A549 (cell line): ENCODE measurements at regions not wholly inside any gene's neighbourhood (a gene's known extent, or its start where the extent isn't known, plus 50 kb on each side); places are given as distances from the start of the nearest gene placed in this dataset.

Source experiments
- ATAC-seq, 2 experiments: fragments of 200-7000 bp in 1 of 2; fragments of >200 bp in 1 of 2; cut with Nextera tagmentation in 1 of 2; cut with Tn5 transposase in 1 of 2; 3 replicates each; pipeline versions ENCODE4 v1.8.0 to v1.9.1; 2018 to 2020; ENCODE audit warnings: mild to moderate bottlenecking in 1 of 2, moderate library complexity in 1 of 2
- CTCF ChIA-PET: fragments of 300-600 bp; sonication (Branson Sonifier 250); formaldehyde crosslinking; extraction: SDS; loops from one replicate; lab custom pipeline; 2021; ENCODE audit warnings: antibody characterized with exemption, inconsistent platforms; lab: Yijun Ruan, JAX
- POLR2A ChIA-PET: fragments of 350-600 bp; formaldehyde crosslinking; extraction: SDS; loops from one replicate; lab custom pipeline; 2021; ENCODE audit warnings: antibody characterized with exemption, inconsistent platforms; lab: Yijun Ruan, JAX
- DNase-seq, 2 experiments: peaks; one replicate each; pipeline versions ENCODE4 v3.0.0 to v3.0.0-alpha.2; 2011 to 2016; ENCODE audit warnings: low read depth in 1 of 2, low spot score in 1 of 2
- FAIRE-seq: peaks from 2 replicates; lab custom pipeline; 2011; peaks lifted over from hg19 to GRCh38; lab: Jason Lieb, UNC
- H3K27ac ChIP-seq, 2 experiments: fragments of >200 bp; sonication (Bioruptor Twin); formaldehyde crosslinking; 3 replicates each; pipeline ENCODE4 v1.5.1; 2016 to 2017
- H3K4me1 ChIP-seq: fragments of >200 bp; sonication (Bioruptor Twin); formaldehyde crosslinking; 3 replicates; pipeline ENCODE4 v1.6.1; 2016
- H3K4me2 ChIP-seq: fragments of >200 bp; sonication (Bioruptor Twin); formaldehyde crosslinking; 3 replicates; pipeline ENCODE4 v1.6.1; 2016
- H3K4me3 ChIP-seq: fragments of >200 bp; sonication (Bioruptor Twin); formaldehyde crosslinking; 3 replicates; pipeline ENCODE4 v1.5.1; 2016
- H3K9me3 ChIP-seq: fragments of >200 bp; sonication (Bioruptor Twin); formaldehyde crosslinking; 3 replicates; pipeline ENCODE4 v1.6.1; 2016
- CBX2 ChIP-seq: fragments of 200-600 bp; sonication (generic); IDR thresholded peaks from 2 replicates; pipeline ENCODE4 v1.6.1; 2016; ENCODE audit warnings: low read depth, mild to moderate bottlenecking, borderline replicate concordance
- FOSL2 ChIP-seq, 2 experiments: fragments of 450-650 bp in 1 of 2; fragments of >200 bp in 1 of 2; sonication (Bioruptor Twin) in 1 of 2; formaldehyde crosslinking; IDR thresholded peaks; 2 replicates each; pipeline versions ENCODE4 v1.5.0 to v1.6.1; 2016 to 2020; ENCODE audit warnings: mild to moderate bottlenecking in 1 of 2, moderate library complexity in 1 of 2
- FOXS1 ChIP-seq: fragments of 250-450 bp; sonication (Bioruptor Pico); IDR thresholded peaks from 2 replicates; pipeline ENCODE4 v1.5.0; 2020; ENCODE audit warnings: mild to moderate bottlenecking, moderate library complexity
- GATA3 ChIP-seq: IDR thresholded peaks from 2 replicates; pipeline ENCODE4 v1.6.1; 2012; ENCODE audit warnings: borderline replicate concordance
- HDAC2 ChIP-seq: fragments of 200-600 bp; sonication (generic); IDR thresholded peaks from 2 replicates; pipeline ENCODE4 v1.6.1; 2016
- JUN ChIP-seq, 2 experiments: fragments of >200 bp; sonication (Bioruptor Twin); formaldehyde crosslinking; IDR thresholded peaks; 2 replicates in 1 of 2; 3 replicates in 1 of 2; pipeline ENCODE4 v1.6.1; 2016 to 2017
- NPAS2 ChIP-seq: fragments of 250-450 bp; sonication (Bioruptor Pico); IDR thresholded peaks from 2 replicates; pipeline ENCODE4 v1.8.0; 2022; ENCODE audit warnings: mild to moderate bottlenecking, moderate library complexity, borderline replicate concordance
- NR3C1 ChIP-seq: fragments of >200 bp; sonication (Bioruptor Twin); formaldehyde crosslinking; IDR thresholded peaks from 3 replicates; pipeline ENCODE4 v1.6.1; 2017
- POLR2AphosphoS2 ChIP-seq: conservative IDR thresholded peaks from 2 replicates; pipeline ENCODE4 v1.6.1; 2012; ENCODE audit warnings: low read length, improper control_type of control experiment, inconsistent platforms
- RAD21 ChIP-seq, 2 experiments: fragments of >200 bp in 1 of 2; sonication (Bioruptor Twin) in 1 of 2; formaldehyde crosslinking in 1 of 2; IDR thresholded peaks in 1 of 2; conservative IDR thresholded peaks in 1 of 2; 2 replicates in 1 of 2; 3 replicates in 1 of 2; pipeline ENCODE4 v1.6.1; 2012 to 2018; ENCODE audit warnings: inconsistent platforms in 1 of 2
- RFX5 ChIP-seq: fragments of 450-650 bp; IDR thresholded peaks from 2 replicates; pipeline ENCODE4 v1.7.1; 2014; ENCODE audit warnings: antibody characterized with exemption, mild to moderate bottlenecking, moderate library complexity
- SMC3 ChIP-seq: fragments of >200 bp; sonication (Bioruptor Twin); formaldehyde crosslinking; IDR thresholded peaks from 3 replicates; pipeline ENCODE4 v1.6.1; 2018; ENCODE audit warnings: inconsistent platforms
- ZNF302 ChIP-seq: fragments of 250-450 bp; sonication (Bioruptor Pico); IDR thresholded peaks from 2 replicates; pipeline ENCODE4 v1.9.0; 2021; ENCODE audit warnings: inconsistent platforms, mild to moderate bottlenecking, moderate library complexity
- whole genome bisulfite sequencing: methylation state at CpG from one replicate; pipeline ENCODE4 v1.1.6; 2017; ENCODE audit errors: missing lambda C conversion rate; 5-methylcytosine and 5-hydroxymethylcytosine counted together
- TF ChIP-seq, protein P1 (sequence below): fragments of 250-450 bp; sonication (Bioruptor Pico); IDR thresholded peaks from 2 replicates; pipeline ENCODE4 v1.5.0; 2020; ENCODE audit warnings: low read depth, mild to moderate bottlenecking, moderate library complexity
- TF ChIP-seq, protein P2 (sequence below): fragments of 150-350 bp; IDR thresholded peaks from 2 replicates; pipeline ENCODE4 v1.6.1; 2014; ENCODE audit warnings: low read depth, mild to moderate bottlenecking, low read length
- TF ChIP-seq, protein P3 (sequence below): fragments of 450-650 bp; IDR thresholded peaks from 2 replicates; pipeline ENCODE4 v1.6.1; 2014; ENCODE audit warnings: antibody characterized with exemption
- TF ChIP-seq, protein P4 (sequence below): fragments of >200 bp; sonication (Bioruptor Twin); formaldehyde crosslinking; IDR thresholded peaks from 3 replicates; pipeline ENCODE4 v1.6.1; 2016

DNA sequence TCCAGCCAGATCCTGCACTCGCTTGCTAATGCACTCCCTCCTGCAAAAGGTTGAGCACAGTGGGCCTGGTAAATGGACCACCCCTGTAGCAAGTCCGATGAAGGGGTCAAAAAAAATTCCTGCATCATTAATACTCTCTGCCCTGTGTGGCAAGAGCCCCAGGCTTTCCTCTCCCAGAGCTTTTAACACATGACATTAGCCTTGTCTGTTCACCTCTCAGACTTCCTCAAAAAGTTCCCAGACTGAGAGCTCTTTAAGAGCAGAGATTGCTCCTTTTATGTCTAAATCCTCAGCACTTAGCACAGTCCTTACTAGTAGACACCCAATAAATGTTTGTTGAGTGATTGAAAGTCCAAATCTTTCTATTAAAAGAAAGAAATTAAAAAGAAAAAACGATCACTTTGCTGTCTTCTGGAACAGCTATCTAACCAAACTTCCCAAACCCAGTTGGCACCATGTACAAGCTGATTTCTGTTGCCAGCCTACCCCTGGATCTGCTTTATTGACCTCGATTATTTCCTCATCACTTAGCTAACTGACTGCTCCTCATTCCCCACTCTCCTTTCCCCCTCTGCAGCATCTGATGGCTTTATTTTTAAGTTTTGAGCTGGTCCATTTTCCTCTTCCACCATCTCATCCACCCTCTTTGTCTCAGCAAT, 209.8 kb downstream of the ENC1 start (continued):
- TF ChIP-seq FOXS1 (CRISPR knock-in tag) (no peak), FOSL2 (IDR thresholded peaks at IDR 0.05) (no peak), FOSL2 (CRISPR knock-in tag; IDR thresholded peaks at IDR 0.05) (no peak), POLR2AphosphoS2 (no peak)

DNA sequence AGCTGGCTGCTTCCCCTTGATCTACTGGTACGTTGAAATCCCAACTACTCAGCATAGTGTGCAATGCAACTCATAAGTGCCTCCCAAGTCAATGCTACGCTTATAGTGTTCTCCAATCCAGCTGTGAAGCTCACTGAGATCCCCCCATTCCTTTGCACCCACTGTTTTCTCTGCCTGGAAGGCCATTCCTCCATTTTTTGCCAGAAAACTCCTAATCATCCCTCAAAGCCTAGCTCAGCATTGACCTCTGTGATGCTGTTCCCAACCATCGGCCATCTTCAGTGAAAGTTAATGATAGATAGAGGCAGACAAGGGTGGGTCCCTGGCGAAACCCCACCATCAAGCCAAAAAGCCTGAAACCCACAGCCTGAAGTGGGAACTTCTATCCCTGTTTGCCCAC, 211.0 kb downstream of the ENC1 start:
- no peak for FAIRE-seq
- POLR2A ChIA-PET = no interaction called here

DNA sequence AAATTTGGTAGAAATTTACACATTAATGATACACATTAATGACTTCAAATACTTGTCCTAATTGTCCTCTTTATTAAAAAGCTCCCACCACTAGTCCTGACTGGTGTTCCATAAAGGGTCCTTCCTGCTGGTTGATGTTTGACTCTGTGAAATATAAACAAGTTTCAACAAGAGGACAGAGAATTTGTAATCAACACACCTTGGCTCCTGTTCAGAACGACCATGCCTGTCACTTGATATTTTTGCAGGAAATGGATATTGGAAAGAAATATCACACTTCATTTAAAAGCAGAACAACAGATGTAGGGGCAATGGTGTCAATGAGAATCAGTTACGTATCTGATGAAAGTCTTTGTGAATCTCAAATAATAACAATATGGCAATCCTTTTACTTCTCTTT, 211.7 kb downstream of the ENC1 start:
- Histone ChIP-seq H3K4me3 (no peak overlapping the region), H3K4me2 (no peak overlapping the region), H3K9me3 (no peaks in the 10 kb centered on the region), H3K27ac (no peak overlapping the region), H3K4me1 (0 out of 3 replicates have a peak, but pooled peaks cover 5% of the 10 kb centered on the region)
- 46% methylated on average over 2 of the region's 2 CpGs for WGBS
- FAIRE-seq = no peak
- ATAC-seq = no peak
- no peak for DNase-seq
- POLR2A ChIA-PET = no interaction called here
- CTCF ChIA-PET = interaction anchor here (1.3 to 1.8 kb wide), 2 partner anchors 9 to 10 kb away, joined by 3 read pairs; no protein-coding TSS in a partner anchor
- TF ChIP-seq NPAS2 (CRISPR knock-in tag) = no peak

More for the DNA sequence above, 211.0 kb downstream of the ENC1 start:
- ATAC-seq (no peak), DNase-seq (no peak)
- H3K27ac ChIP-seq = no peak overlapping the region
- no peak overlapping the region for H3K4me3 ChIP-seq
- no peak overlapping the region for H3K4me2 ChIP-seq
- WGBS = 81% methylated on average over 4 of the region's 4 CpGs
- TF ChIP-seq ZNF302 (CRISPR knock-in tag) = no peak
- H3K9me3 ChIP-seq = no peaks in the 10 kb centered on the region
- CTCF ChIA-PET = interaction anchor here (1.3 to 1.8 kb wide), 2 partner anchors 9 to 11 kb away, joined by 3 read pairs; no protein-coding TSS in a partner anchor
- 0 out of 3 replicates have a peak, but pooled peaks cover under 1% of the 10 kb centered on the region for H3K4me1 ChIP-seq

DNA sequence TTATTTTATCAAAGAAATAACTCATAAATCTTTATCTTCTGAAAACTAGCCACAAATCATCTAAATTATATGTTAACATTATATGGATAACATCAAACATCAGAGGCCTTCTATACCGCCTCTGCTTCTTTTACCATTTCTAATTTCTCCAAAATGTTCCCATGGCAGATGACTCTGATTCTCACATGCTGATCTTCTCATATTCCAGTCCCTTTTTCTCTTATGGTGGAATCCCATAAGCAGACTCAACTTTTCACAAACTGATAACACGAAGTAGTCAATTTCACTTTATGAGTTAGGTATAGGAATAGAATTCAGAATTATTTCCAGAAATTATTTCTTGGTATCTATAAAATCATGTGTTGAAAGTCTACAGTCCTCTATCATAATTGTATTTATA, 212.3 kb downstream of the ENC1 start:
- Histone ChIP-seq H3K4me1 (0 out of 3 replicates have a peak, but pooled peaks cover 5% of the 10 kb centered on the region), H3K4me3 (no peak overlapping the region), H3K9me3 (no peaks in the 10 kb centered on the region), H3K27ac (no peak overlapping the region), H3K4me2 (no peak overlapping the region)
- ATAC-seq = no peak
- CTCF ChIA-PET = no interaction called here
- WGBS = 60% methylated on average over 2 of the region's 2 CpGs
- no peak for TF ChIP-seq RFX5
- no peak for TF ChIP-seq SMC3
- TF ChIP-seq, protein P1, sequence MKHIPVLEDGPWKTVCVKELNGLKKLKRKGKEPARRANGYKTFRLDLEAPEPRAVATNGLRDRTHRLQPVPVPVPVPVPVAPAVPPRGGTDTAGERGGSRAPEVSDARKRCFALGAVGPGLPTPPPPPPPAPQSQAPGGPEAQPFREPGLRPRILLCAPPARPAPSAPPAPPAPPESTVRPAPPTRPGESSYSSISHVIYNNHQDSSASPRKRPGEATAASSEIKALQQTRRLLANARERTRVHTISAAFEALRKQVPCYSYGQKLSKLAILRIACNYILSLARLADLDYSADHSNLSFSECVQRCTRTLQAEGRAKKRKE = no peak
- no peak for TF ChIP-seq NPAS2 (CRISPR knock-in tag)
- no peak for TF ChIP-seq HDAC2
- TF ChIP-seq CBX2 = no peak
- no peak for TF ChIP-seq NR3C1
- TF ChIP-seq GATA3 = no peak
- TF ChIP-seq RAD21 (conservative IDR thresholded peaks at IDR 0.05 in 1 of 2, IDR thresholded peaks at IDR 0.05 in 1 of 2) = no peak
- TF ChIP-seq, protein P2, sequence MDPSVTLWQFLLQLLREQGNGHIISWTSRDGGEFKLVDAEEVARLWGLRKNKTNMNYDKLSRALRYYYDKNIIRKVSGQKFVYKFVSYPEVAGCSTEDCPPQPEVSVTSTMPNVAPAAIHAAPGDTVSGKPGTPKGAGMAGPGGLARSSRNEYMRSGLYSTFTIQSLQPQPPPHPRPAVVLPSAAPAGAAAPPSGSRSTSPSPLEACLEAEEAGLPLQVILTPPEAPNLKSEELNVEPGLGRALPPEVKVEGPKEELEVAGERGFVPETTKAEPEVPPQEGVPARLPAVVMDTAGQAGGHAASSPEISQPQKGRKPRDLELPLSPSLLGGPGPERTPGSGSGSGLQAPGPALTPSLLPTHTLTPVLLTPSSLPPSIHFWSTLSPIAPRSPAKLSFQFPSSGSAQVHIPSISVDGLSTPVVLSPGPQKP = no peak
- no peak for TF ChIP-seq JUN (IDR thresholded peaks at IDR 0.05)
- no peak for TF ChIP-seq FOXS1 (CRISPR knock-in tag)
- TF ChIP-seq, protein P3, sequence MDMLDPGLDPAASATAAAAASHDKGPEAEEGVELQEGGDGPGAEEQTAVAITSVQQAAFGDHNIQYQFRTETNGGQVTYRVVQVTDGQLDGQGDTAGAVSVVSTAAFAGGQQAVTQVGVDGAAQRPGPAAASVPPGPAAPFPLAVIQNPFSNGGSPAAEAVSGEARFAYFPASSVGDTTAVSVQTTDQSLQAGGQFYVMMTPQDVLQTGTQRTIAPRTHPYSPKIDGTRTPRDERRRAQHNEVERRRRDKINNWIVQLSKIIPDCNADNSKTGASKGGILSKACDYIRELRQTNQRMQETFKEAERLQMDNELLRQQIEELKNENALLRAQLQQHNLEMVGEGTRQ = no peak
- TF ChIP-seq, protein P4, sequence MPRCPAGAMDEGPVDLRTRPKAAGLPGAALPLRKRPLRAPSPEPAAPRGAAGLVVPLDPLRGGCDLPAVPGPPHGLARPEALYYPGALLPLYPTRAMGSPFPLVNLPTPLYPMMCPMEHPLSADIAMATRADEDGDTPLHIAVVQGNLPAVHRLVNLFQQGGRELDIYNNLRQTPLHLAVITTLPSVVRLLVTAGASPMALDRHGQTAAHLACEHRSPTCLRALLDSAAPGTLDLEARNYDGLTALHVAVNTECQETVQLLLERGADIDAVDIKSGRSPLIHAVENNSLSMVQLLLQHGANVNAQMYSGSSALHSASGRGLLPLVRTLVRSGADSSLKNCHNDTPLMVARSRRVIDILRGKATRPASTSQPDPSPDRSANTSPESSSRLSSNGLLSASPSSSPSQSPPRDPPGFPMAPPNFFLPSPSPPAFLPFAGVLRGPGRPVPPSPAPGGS = no peak
- no peak for DNase-seq
- FAIRE-seq = no peak
- POLR2A ChIA-PET = no interaction called here
